Gastrocnemius medialis (tissue), 4 donors: ENCODE measurements at regions not wholly inside any gene's neighbourhood (a gene's known extent, or its start where the extent isn't known, plus 50 kb on each side); places are given as distances from the start of the nearest gene placed in this dataset.

ENCODE experiments used
- POLR2A ChIP-seq, 2 donors: fragments of 450-650 bp; IDR thresholded peaks; one replicate each; pipeline ENCODE4 v1.6.1; 2017; ENCODE audit warnings: antibody characterized with exemption in 2 of 2, mild to moderate bottlenecking in 2 of 2, moderate library complexity in 2 of 2
- TF ChIP-seq, protein P1 (sequence below), 5 experiments: fragments of 450-650 bp in 3 of 5; fragments of 200-600 bp in 2 of 5; sonication (generic) in 2 of 5; IDR thresholded peaks in 4 of 5; conservative IDR thresholded peaks in 1 of 5; 1 replicate in 4 of 5; 2 replicates in 1 of 5; pipeline ENCODE4 v1.5.1; 2016 to 2019; ENCODE audit warnings: antibody characterized with exemption in 5 of 5, mild to moderate bottlenecking in 3 of 5, moderate library complexity in 3 of 5

DNA sequence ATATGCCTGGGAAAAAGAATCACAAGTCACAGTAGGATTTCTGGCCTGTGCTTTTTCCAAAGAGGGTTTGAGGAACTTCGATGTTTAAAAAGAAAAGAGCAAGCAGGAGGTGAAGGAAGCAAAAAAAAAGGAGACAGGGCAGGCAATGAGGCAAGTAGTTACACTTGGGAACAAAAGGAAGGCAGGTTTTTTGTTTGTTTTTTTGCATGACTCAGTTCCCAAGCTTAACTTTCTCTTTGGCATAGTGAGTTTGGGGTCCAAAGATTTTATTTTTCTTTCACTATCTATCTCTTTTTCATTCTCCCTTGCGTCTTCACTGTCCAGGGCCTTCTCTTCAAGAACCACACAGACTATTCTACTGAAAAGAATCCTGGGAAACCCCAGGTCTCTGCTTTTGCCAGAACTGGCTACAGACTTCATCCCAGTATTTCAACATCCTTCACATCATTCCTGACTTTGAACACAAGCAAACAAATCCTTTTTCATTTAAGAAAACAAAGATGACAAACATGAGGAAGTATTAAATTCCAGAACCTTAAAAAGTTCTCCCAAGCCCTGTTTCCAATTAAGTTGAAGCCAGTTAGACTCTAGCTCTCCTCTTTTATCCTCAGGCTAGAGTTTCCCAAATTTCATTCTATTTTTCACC, 210.7 kb upstream of the RND3 start:
- TF ChIP-seq, protein P1, sequence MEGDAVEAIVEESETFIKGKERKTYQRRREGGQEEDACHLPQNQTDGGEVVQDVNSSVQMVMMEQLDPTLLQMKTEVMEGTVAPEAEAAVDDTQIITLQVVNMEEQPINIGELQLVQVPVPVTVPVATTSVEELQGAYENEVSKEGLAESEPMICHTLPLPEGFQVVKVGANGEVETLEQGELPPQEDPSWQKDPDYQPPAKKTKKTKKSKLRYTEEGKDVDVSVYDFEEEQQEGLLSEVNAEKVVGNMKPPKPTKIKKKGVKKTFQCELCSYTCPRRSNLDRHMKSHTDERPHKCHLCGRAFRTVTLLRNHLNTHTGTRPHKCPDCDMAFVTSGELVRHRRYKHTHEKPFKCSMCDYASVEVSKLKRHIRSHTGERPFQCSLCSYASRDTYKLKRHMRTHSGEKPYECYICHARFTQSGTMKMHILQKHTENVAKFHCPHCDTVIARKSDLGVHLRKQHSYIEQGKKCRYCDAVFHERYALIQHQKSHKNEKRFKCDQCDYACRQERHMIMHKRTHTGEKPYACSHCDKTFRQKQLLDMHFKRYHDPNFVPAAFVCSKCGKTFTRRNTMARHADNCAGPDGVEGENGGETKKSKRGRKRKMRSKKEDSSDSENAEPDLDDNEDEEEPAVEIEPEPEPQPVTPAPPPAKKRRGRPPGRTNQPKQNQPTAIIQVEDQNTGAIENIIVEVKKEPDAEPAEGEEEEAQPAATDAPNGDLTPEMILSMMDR (IDR thresholded peaks at IDR 0.05 in 4 of 5, conservative IDR thresholded peaks at IDR 0.05 in 1 of 5) = no peak
- no peak for TF ChIP-seq POLR2A (IDR thresholded peaks at IDR 0.05)
